H9 (cell line): ENCODE measurements at regions not wholly inside any gene's neighbourhood (a gene's known extent, or its start where the extent isn't known, plus 50 kb on each side); places are given as distances from the start of the nearest gene placed in this dataset.
"Not testable (repeated sequence)": the region's sequence is repeated elsewhere in the genome, so short reads cannot be mapped to it uniquely, and the experiment has no call there.

Experiments used
- DNase-seq: peaks from one replicate; pipeline ENCODE4 v3.0.0-alpha.2; 2017
- H2AFZ ChIP-seq: one replicate; pipeline ENCODE4 v1.6.1; 2013; ENCODE audit warnings: mild to moderate bottlenecking, low read length, control low read depth, moderate library complexity
- H2AK5ac ChIP-seq: 2 replicates; pipeline ENCODE4 v1.6.1; 2013; ENCODE audit warnings: low read length, control low read depth, mixed read lengths; ENCODE audit not compliant: insufficient read length
- H2BK120ac ChIP-seq: one replicate; pipeline ENCODE4 v1.6.1; 2013; ENCODE audit warnings: low read depth, mild to moderate bottlenecking, low read length, control low read depth, inconsistent platforms; ENCODE audit not compliant: poor library complexity, severe bottlenecking
- H2BK12ac ChIP-seq: 2 replicates; pipeline ENCODE4 v1.6.1; 2013; ENCODE audit warnings: low read length, control low read depth, mixed read lengths, low read depth; ENCODE audit not compliant: insufficient read length
- H2BK15ac ChIP-seq: 2 replicates; pipeline ENCODE4 v1.6.1; 2013; ENCODE audit warnings: low read depth, low read length, control low read depth
- H2BK20ac ChIP-seq: one replicate; pipeline ENCODE4 v1.6.1; 2013; ENCODE audit warnings: low read depth, mild to moderate bottlenecking, low read length, control low read depth, inconsistent platforms; ENCODE audit not compliant: poor library complexity, severe bottlenecking
- H2BK5ac ChIP-seq: 2 replicates; pipeline ENCODE4 v1.6.1; 2013; ENCODE audit warnings: low read length, control low read depth, mixed read lengths; ENCODE audit not compliant: insufficient read length
- H3K14ac ChIP-seq: 2 replicates; pipeline ENCODE4 v1.6.1; 2013; ENCODE audit warnings: low read length, control low read depth; ENCODE audit not compliant: insufficient read depth
- H3K18ac ChIP-seq: 2 replicates; pipeline ENCODE4 v1.6.1; 2013; ENCODE audit warnings: low read depth, mild to moderate bottlenecking, mixed read lengths, low read length, control low read depth; ENCODE audit not compliant: insufficient read length
- H3K23ac ChIP-seq: 2 replicates; pipeline ENCODE4 v1.6.1; 2013; ENCODE audit warnings: low read length, control low read depth, mixed read lengths, low read depth; ENCODE audit not compliant: insufficient read length
- H3K23me2 ChIP-seq: 2 replicates; pipeline ENCODE4 v1.6.1; 2013; ENCODE audit warnings: low read depth, mild to moderate bottlenecking, mixed read lengths, low read length, control low read depth; ENCODE audit not compliant: insufficient read length, poor library complexity, severe bottlenecking
- H3K27ac ChIP-seq: 2 replicates; pipeline ENCODE4 v1.5.1; 2013; ENCODE audit warnings: low read length, control low read depth, mixed read lengths, low read depth; ENCODE audit not compliant: insufficient read length
- H3K27me3 ChIP-seq: 2 replicates; pipeline ENCODE4 v1.6.1; 2013; ENCODE audit warnings: low read length, control low read depth, inconsistent platforms; ENCODE audit not compliant: insufficient read depth
- H3K4ac ChIP-seq: 2 replicates; pipeline ENCODE4 v1.6.1; 2013; ENCODE audit warnings: low read depth, mild to moderate bottlenecking, control low read depth, inconsistent platforms, low read length, moderate library complexity
- H3K4me1 ChIP-seq: 2 replicates; pipeline ENCODE4 v1.6.1; 2013; ENCODE audit warnings: low read length, control low read depth, inconsistent platforms; ENCODE audit not compliant: insufficient read depth
- H3K4me2 ChIP-seq: 2 replicates; pipeline ENCODE4 v1.6.1; 2013; ENCODE audit warnings: low read length, control low read depth, mixed read lengths; ENCODE audit not compliant: insufficient read length, insufficient read depth
- H3K56ac ChIP-seq: 2 replicates; pipeline ENCODE4 v1.6.1; 2013; ENCODE audit warnings: low read depth, mild to moderate bottlenecking, mixed read lengths, low read length, control low read depth; ENCODE audit not compliant: insufficient read length
- H3K79me1 ChIP-seq: 2 replicates; pipeline ENCODE4 v1.6.1; 2013; ENCODE audit warnings: low read depth, mild to moderate bottlenecking, moderate library complexity, low read length, control low read depth, inconsistent platforms; ENCODE audit not compliant: insufficient read depth, poor library complexity, severe bottlenecking
- H3K79me2 ChIP-seq: 2 replicates; pipeline ENCODE4 v1.6.1; 2013; ENCODE audit warnings: low read length, control low read depth, inconsistent platforms; ENCODE audit not compliant: insufficient read depth
- H3K9ac ChIP-seq: 2 replicates; pipeline ENCODE4 v1.6.1; 2013; ENCODE audit warnings: low read length, control low read depth, mixed read lengths; ENCODE audit not compliant: insufficient read length; ENCODE audit errors: extremely low read depth
- H3K9me3 ChIP-seq: one replicate; pipeline ENCODE4 v1.6.1; 2013; ENCODE audit warnings: low read depth, low read length, inconsistent platforms; ENCODE audit not compliant: control insufficient read depth
- H3T11ph ChIP-seq: one replicate; pipeline ENCODE4 v1.6.1; 2013; ENCODE audit warnings: mild to moderate bottlenecking, low read length, control low read depth, inconsistent platforms
- H4K20me1 ChIP-seq: one replicate; pipeline ENCODE4 v1.6.1; 2013; ENCODE audit not compliant: control insufficient read depth, insufficient read length, insufficient read depth
- H4K5ac ChIP-seq: 2 replicates; pipeline ENCODE4 v1.6.1; 2013; ENCODE audit warnings: low read depth, mild to moderate bottlenecking, mixed read lengths, low read length, control low read depth; ENCODE audit not compliant: insufficient read length
- H4K8ac ChIP-seq: replicated peaks from 2 replicates; pipeline ENCODE4 v1.6.1; 2013; ENCODE audit warnings: low read length, control low read depth, mixed read lengths, low read depth; ENCODE audit not compliant: insufficient read length
- H4K91ac ChIP-seq: 2 replicates; pipeline ENCODE4 v1.6.1; 2013; ENCODE audit warnings: low read depth, mild to moderate bottlenecking, moderate library complexity, mixed read lengths, low read length, control low read depth; ENCODE audit not compliant: insufficient read length
- H3K27ac Mint-ChIP-seq, 3 experiments: 2 replicates in 2 of 3; 3 replicates in 1 of 3; pipeline ENCODE4 v1.8.0; 2020 to 2021; ENCODE audit warnings: mixed read lengths in 3 of 3, mild to moderate bottlenecking in 1 of 3, moderate library complexity in 1 of 3
- H3K27me3 Mint-ChIP-seq: 2 replicates; pipeline ENCODE4 v1.8.0; 2021; ENCODE audit warnings: low read depth, mild to moderate bottlenecking, moderate library complexity, mixed read lengths
- H3K36me3 Mint-ChIP-seq, 3 experiments: 2 replicates in 2 of 3; 3 replicates in 1 of 3; pipeline ENCODE4 v1.8.0; 2020 to 2021; ENCODE audit warnings: low read depth in 3 of 3, mixed read lengths in 3 of 3; ENCODE audit not compliant: insufficient read depth in 1 of 3
- H3K4me1 Mint-ChIP-seq, 2 experiments: 2 replicates each; pipeline ENCODE4 v1.8.0; 2020; ENCODE audit warnings: mixed read lengths in 2 of 2
- H3K4me3 Mint-ChIP-seq, 2 experiments: 2 replicates in 1 of 2; 3 replicates in 1 of 2; pipeline ENCODE4 v1.8.0; 2020 to 2021; ENCODE audit warnings: mild to moderate bottlenecking in 2 of 2, mixed read lengths in 2 of 2, moderate library complexity in 1 of 2
- H3K9me3 Mint-ChIP-seq, 2 experiments: 2 replicates in 1 of 2; 3 replicates in 1 of 2; pipeline ENCODE4 v1.8.0; 2020; ENCODE audit warnings: mild to moderate bottlenecking in 2 of 2, mixed read lengths in 2 of 2, moderate library complexity in 1 of 2
- WGBS: extraction: QIAGEN DNeasy Blood & Tissue Kit; methylation state at CpG from one replicate; pipeline ENCODE4 v1.1.7; 2013; ENCODE audit warnings: missing lambda C conversion rate, low lambda C conversion rate, mixed read lengths; ENCODE audit not compliant: insufficient read length; ENCODE audit errors: extremely low coverage; 5-methylcytosine and 5-hydroxymethylcytosine counted together

DNA sequence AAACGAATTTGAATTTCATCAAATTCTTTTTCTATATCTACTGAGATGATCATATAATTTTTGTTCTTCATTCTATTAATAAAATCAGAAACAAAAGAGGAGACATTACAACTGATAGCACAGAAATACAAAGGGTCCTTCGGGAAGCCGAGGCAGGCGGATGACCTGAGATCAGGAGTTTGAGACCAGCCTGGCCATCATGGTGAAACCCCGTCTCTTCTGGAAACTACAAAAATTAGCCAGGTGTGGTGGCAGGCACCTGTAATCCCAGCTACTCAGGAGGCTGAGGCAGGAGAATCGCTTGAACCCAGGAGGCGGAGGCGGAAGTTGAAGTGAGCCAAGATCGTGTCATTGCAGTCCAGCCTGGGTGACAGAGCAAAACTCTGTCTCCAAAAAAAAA, 113.4 kb downstream of the PMAIP1 start:
- not testable (repeated sequence) for H3K56ac ChIP-seq, H3K23me2 ChIP-seq, H3K27me3 ChIP-seq, H3K4me1 Mint-ChIP-seq, H3K4ac ChIP-seq, H3K4me1 ChIP-seq, H3K27ac Mint-ChIP-seq, H2AK5ac ChIP-seq, H3K14ac ChIP-seq, H3K79me2 ChIP-seq, H3K27ac ChIP-seq, H4K20me1 ChIP-seq, H3K27me3 Mint-ChIP-seq, H3K9me3 ChIP-seq, H4K5ac ChIP-seq, DNase-seq, H2BK5ac ChIP-seq, H3T11ph ChIP-seq, H3K79me1 ChIP-seq, H2AFZ ChIP-seq, H2BK15ac ChIP-seq, H3K18ac ChIP-seq, H4K91ac ChIP-seq, H3K23ac ChIP-seq, H2BK120ac ChIP-seq, H4K8ac ChIP-seq, H3K4me2 ChIP-seq, H2BK20ac ChIP-seq, H3K4me3 Mint-ChIP-seq, H3K9ac ChIP-seq, H2BK12ac ChIP-seq
- Mint-ChIP-seq H3K36me3 (peaks cover 0 to 27% (median 5%) of the 10 kb centered on the region in 3 experiments; a peak in 4 of 7 replicates), H3K9me3 (peaks cover 12 to 13% of the 10 kb centered on the region in 2 experiments)
- WGBS = no CpG with 5 or more reads among the region's 9 CpGs
